Tibial nerve (tissue), 3 donors: ENCODE measurements at regions not wholly inside any gene's neighbourhood (a gene's known extent, or its start where the extent isn't known, plus 50 kb on each side); places are given as distances from the start of the nearest gene placed in this dataset.

Source experiments
- CTCF ChIP-seq, 5 experiments: fragments of 200-600 bp in 3 of 5; fragments of 450-650 bp in 2 of 5; sonication (generic) in 3 of 5; IDR thresholded peaks; one replicate each; pipeline ENCODE4 v1.5.1; 2016 to 2019; ENCODE audit warnings: antibody characterized with exemption in 5 of 5, mild to moderate bottlenecking in 3 of 5, moderate library complexity in 2 of 5
- POLR2A ChIP-seq, 2 donors: fragments of 450-650 bp; IDR thresholded peaks; one replicate each; pipeline ENCODE4 v1.6.1; 2017; ENCODE audit warnings: antibody characterized with exemption in 2 of 2, mild to moderate bottlenecking in 2 of 2, moderate library complexity in 2 of 2

- TF ChIP-seq POLR2A (IDR thresholded peaks at IDR 0.05) (no peak), CTCF (IDR thresholded peaks at IDR 0.05) (no peak)
Measured at GRCh38 chr3:118802325-118803095, 232.1 kb downstream of the IGSF11 start.
